Tibial artery (tissue), 4 donors: ENCODE measurements at regions not wholly inside any gene's neighbourhood (a gene's known extent, or its start where the extent isn't known, plus 50 kb on each side); places are given as distances from the start of the nearest gene placed in this dataset.

Experiments used
- DNase-seq, 2 donors: peaks; one replicate each; pipeline ENCODE4 v3.0.0-alpha.2; 2019
- H3K27ac ChIP-seq, 2 donors: fragments of 200-600 bp; sonication (generic) in 1 of 2; 1 replicate in 1 of 2; 2 replicates in 1 of 2; pipeline ENCODE4 v1.5.1; 2018 to 2019; ENCODE audit warnings: mild to moderate bottlenecking in 1 of 2
- H3K27me3 ChIP-seq, 2 donors: fragments of 200-600 bp; sonication (generic) in 1 of 2; one replicate each; pipeline versions ENCODE4 v1.5.1 to v1.6.0; 2016 to 2019
- H3K36me3 ChIP-seq, 3 donors: fragments of 200-600 bp; sonication (generic) in 2 of 3; one replicate each; pipeline ENCODE4 v1.5.1; 2016 to 2019; ENCODE audit warnings: mild to moderate bottlenecking in 2 of 3
- H3K4me1 ChIP-seq, 4 donors: fragments of 200-600 bp; sonication (generic) in 2 of 4; 1 replicate in 3 of 4; 2 replicates in 1 of 4; pipeline ENCODE4 v1.5.1; 2016 to 2019
- H3K4me3 ChIP-seq, 2 donors: fragments of 200-600 bp; sonication (generic) in 1 of 2; 1 replicate in 1 of 2; 2 replicates in 1 of 2; pipeline ENCODE4 v1.5.1; 2018 to 2019; ENCODE audit warnings: mild to moderate bottlenecking in 2 of 2
- H3K9me3 ChIP-seq, 3 donors: fragments of 200-600 bp; sonication (generic) in 1 of 3; one replicate each; pipeline ENCODE4 v1.5.1; 2016 to 2019
- intact Hi-C: fragments of 100-400 bp; cut with DNase I; formaldehyde crosslinking; loops from one replicate; pipeline ENCODE4 v1.15.0; 2023; ENCODE audit warnings: low total_unique reads
- TF ChIP-seq, protein P1 (sequence below), 2 experiments: fragments of 200-600 bp in 1 of 2; fragments of 450-650 bp in 1 of 2; IDR thresholded peaks; one replicate each; pipeline ENCODE4 v1.5.1; 2017 to 2019; ENCODE audit warnings: antibody characterized with exemption in 2 of 2, mild to moderate bottlenecking in 1 of 2, moderate library complexity in 1 of 2

DNA sequence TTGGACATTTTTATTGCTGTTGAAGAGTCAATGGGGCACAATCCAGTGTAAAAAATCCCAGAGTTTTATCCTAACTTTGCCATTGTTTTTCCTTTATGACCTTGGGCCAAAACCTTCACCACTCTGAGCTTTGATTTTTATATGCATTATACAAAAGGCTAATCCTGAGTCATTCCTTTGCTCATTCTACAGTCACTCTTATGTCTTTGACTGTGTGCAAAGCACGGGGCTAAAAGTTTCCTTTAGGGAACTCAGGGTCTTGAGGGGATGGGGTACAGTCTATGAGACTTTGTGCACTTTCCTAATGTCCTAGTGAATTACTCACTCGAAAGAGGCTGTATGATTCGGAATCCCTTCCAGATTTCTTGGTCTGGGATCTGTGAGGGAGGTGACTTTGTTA, 543.2 kb upstream of the CAMK1G start:
- TF ChIP-seq, protein P1, sequence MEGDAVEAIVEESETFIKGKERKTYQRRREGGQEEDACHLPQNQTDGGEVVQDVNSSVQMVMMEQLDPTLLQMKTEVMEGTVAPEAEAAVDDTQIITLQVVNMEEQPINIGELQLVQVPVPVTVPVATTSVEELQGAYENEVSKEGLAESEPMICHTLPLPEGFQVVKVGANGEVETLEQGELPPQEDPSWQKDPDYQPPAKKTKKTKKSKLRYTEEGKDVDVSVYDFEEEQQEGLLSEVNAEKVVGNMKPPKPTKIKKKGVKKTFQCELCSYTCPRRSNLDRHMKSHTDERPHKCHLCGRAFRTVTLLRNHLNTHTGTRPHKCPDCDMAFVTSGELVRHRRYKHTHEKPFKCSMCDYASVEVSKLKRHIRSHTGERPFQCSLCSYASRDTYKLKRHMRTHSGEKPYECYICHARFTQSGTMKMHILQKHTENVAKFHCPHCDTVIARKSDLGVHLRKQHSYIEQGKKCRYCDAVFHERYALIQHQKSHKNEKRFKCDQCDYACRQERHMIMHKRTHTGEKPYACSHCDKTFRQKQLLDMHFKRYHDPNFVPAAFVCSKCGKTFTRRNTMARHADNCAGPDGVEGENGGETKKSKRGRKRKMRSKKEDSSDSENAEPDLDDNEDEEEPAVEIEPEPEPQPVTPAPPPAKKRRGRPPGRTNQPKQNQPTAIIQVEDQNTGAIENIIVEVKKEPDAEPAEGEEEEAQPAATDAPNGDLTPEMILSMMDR (IDR thresholded peaks at IDR 0.05), result no peak
- intact Hi-C loops, result no loop called here

DNA sequence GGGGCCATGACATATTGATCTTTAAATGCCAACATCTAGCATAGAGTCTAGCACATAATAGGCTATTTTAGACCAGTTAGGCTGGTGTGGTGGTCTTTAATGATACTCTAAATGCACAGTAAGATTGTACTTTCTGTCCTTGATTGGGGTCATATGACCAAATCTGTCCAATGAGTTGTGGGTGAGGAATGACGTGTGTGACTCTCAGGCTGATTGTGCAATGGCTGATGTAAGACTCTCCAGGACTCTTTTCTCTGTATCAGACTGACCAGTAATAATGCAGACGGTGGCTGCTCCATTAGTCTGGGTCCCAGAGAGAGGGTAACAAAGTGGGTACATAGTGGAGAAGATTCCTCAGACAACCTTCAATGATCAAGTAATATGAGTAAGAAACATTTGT, 541.6 kb upstream of the CAMK1G start:
- Histone ChIP-seq H3K36me3 (no peaks in the 10 kb centered on the region), H3K4me1 (no peaks in the 10 kb centered on the region), H3K4me3 (no peak overlapping the region), H3K27me3 (no peaks in the 10 kb centered on the region), H3K27ac (no peak overlapping the region), H3K9me3 (no peaks in the 10 kb centered on the region)
- intact Hi-C loops, result no loop called here
- TF ChIP-seq, protein P1 (IDR thresholded peaks at IDR 0.05), result no peak
- DNase-seq, result no peak

More for the DNA sequence above, 543.2 kb upstream of the CAMK1G start:
- no peaks in the 10 kb centered on the region for H3K27me3 ChIP-seq
- no peaks in the 10 kb centered on the region for H3K4me1 ChIP-seq
- H3K9me3 ChIP-seq, result no peaks in the 10 kb centered on the region
- no peak for DNase-seq
- H3K36me3 ChIP-seq, result no peaks in the 10 kb centered on the region
- no peak overlapping the region for H3K27ac ChIP-seq
- no peak overlapping the region for H3K4me3 ChIP-seq

DNA sequence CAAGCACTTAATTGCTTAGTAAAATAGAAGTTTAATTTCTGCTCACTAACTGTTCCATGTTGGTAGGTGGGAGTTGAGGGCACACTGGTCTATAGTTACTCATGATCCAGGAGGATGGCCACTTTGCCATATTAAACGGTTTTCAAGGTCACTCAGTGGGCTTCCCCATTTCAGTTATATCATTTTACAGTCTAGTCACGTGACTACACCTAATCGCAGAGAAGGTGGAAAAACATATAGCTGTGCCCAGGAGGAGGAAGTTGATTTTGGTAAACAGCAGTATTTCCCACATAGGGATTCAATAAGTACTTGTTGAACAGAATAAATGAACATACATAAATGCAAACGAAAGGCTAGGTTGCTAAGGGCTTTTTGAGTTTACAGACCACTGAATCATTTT, 541.1 kb upstream of the CAMK1G start:
- DNase-seq, result no peak
- Histone ChIP-seq H3K36me3 (no peaks in the 10 kb centered on the region), H3K9me3 (no peaks in the 10 kb centered on the region), H3K27me3 (no peaks in the 10 kb centered on the region), H3K27ac (no peak overlapping the region), H3K4me1 (no peaks in the 10 kb centered on the region), H3K4me3 (no peak overlapping the region)
- intact Hi-C loops, result no loop called here
- TF ChIP-seq, protein P1 (IDR thresholded peaks at IDR 0.05), result no peak

DNA sequence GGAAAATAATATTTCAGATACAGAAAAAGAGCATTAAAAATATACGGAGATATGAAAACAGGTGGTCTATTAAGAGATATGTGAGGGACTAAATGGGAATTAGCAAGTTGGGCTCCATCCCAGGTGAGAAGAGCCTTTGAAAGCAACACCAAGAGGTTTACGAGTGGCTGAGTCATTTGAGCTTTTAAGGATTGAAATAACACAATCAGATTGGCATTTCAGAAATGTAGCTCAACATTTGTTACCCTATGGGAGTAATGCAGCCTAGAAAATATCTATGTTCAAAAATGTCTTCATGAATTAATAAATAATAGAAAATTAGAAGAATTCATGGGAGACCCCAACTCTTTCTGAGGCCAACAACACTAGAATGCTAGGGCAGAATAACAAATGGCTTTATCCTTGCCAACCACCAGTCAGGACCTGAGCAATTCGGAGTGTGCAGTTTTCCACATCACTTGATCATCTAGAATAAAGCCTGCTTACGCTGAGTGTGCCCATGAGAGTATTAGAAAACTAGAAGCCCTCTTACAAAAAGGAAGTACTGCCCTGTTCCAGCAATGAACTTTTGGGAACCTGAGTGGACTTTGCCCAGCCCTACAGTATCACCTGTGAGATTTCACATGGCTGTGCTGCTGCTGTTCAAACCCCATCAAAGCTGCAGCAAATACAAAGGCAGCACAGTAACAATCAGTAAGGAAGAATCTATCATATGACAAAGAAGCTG, 538.0 kb upstream of the CAMK1G start:
- TF ChIP-seq, protein P1 (IDR thresholded peaks at IDR 0.05), result no peak
- no peaks in the 10 kb centered on the region for H3K27me3 ChIP-seq
- no peaks in the 10 kb centered on the region for H3K9me3 ChIP-seq
- H3K4me3 ChIP-seq, result no peak overlapping the region
- no peaks in the 10 kb centered on the region for H3K36me3 ChIP-seq
- H3K4me1 ChIP-seq, result no peaks in the 10 kb centered on the region
- no peak overlapping the region for H3K27ac ChIP-seq
- intact Hi-C loops, result no loop called here
- no peak for DNase-seq

DNA sequence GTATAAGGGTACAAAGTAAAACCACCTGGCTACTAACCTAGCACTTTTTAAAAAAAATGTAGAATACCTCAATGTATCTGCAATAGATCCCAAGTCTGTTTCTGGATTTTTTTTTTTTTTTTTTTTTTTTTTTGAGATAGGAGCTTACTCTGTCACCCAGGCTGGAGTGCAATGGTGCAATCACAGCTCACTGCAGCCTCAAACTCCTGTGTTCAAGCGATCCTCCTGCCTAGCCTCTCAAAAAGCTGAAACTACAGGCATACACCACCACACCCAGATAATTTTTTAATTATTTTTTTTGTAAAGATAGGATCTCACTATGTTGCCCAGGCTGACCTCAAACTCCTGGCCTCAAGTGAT, 537.5 kb upstream of the CAMK1G start:
- no peaks in the 10 kb centered on the region for H3K36me3 ChIP-seq
- TF ChIP-seq, protein P1 (IDR thresholded peaks at IDR 0.05), result no peak
- no peak overlapping the region for H3K4me3 ChIP-seq
- H3K27ac ChIP-seq, result no peak overlapping the region
- no peaks in the 10 kb centered on the region for H3K27me3 ChIP-seq
- no peak for DNase-seq
- intact Hi-C loops, result no loop called here
- H3K4me1 ChIP-seq, result no peaks in the 10 kb centered on the region
- H3K9me3 ChIP-seq, result no peaks in the 10 kb centered on the region

DNA sequence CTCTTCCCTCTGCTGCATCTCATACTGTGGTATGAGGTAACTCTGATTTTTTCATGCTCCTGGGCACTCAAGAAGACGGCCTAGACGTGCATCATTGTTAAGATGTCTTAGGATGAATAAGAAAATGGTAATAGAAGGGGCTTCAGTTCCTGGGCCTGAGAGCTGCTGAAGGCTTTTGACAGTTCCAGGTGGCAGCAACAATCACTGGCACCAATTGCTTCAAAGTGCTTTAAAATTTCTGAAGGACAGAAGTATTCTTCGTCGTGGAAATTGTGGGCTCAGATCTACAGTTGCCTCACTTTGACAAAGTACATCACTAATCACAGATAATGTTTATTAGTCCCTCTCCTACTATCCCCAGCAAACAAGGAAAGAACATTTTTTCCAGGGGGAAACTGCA, 536.6 kb upstream of the CAMK1G start:
- TF ChIP-seq, protein P1 (IDR thresholded peaks at IDR 0.05), result no peak
- intact Hi-C loops, result no loop called here
- H3K36me3 ChIP-seq, result no peaks in the 10 kb centered on the region

More for the DNA sequence above, 536.6 kb upstream of the CAMK1G start:
- Histone ChIP-seq H3K9me3 (no peaks in the 10 kb centered on the region), H3K4me1 (no peaks in the 10 kb centered on the region), H3K4me3 (no peak overlapping the region), H3K27me3 (no peaks in the 10 kb centered on the region), H3K27ac (no peak overlapping the region)
- DNase-seq, result no peak
